Breast epithelium (tissue), 3 donors: ENCODE measurements at regions not wholly inside any gene's neighbourhood (a gene's known extent, or its start where the extent isn't known, plus 50 kb on each side); places are given as distances from the start of the nearest gene placed in this dataset.

Source experiments
- POLR2A ChIP-seq: fragments of 450-650 bp; IDR thresholded peaks from one replicate; pipeline ENCODE4 v1.6.1; 2016; ENCODE audit warnings: antibody characterized with exemption, mild to moderate bottlenecking, moderate library complexity
- POLR2AphosphoS5 ChIP-seq, 3 donors: sonication (generic); formaldehyde crosslinking; IDR thresholded peaks; one replicate each; pipeline ENCODE4 v1.6.1; 2017; ENCODE audit warnings: antibody characterized with exemption in 3 of 3
- TF ChIP-seq, protein P1 (sequence below), 3 donors: fragments of 450-650 bp; IDR thresholded peaks; one replicate each; pipeline ENCODE4 v1.5.1; 2016 to 2017; ENCODE audit warnings: antibody characterized with exemption in 3 of 3, mild to moderate bottlenecking in 3 of 3, moderate library complexity in 3 of 3

DNA sequence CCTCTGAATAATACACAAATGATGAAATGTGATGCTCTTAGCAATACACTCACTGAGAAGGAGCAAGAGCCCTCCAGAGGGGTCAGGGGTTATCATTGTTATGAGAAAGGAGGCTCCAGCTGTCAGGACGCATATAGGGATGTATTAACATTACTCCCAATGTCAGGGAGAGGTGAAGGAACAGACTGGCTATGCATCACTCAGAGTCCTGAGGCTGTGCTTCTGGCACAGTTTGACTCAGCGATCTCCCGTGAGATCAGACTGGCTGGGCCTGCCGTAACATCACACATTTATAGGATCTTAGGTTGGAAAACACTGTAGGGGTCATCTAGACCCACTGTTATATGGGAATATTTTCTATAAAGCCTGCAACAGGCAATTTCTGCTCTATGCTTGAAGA is 226.5 kb upstream of the GLRA1 start:
- TF ChIP-seq, protein P1, sequence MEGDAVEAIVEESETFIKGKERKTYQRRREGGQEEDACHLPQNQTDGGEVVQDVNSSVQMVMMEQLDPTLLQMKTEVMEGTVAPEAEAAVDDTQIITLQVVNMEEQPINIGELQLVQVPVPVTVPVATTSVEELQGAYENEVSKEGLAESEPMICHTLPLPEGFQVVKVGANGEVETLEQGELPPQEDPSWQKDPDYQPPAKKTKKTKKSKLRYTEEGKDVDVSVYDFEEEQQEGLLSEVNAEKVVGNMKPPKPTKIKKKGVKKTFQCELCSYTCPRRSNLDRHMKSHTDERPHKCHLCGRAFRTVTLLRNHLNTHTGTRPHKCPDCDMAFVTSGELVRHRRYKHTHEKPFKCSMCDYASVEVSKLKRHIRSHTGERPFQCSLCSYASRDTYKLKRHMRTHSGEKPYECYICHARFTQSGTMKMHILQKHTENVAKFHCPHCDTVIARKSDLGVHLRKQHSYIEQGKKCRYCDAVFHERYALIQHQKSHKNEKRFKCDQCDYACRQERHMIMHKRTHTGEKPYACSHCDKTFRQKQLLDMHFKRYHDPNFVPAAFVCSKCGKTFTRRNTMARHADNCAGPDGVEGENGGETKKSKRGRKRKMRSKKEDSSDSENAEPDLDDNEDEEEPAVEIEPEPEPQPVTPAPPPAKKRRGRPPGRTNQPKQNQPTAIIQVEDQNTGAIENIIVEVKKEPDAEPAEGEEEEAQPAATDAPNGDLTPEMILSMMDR (IDR thresholded peaks at IDR 0.05), result no peak
- TF ChIP-seq POLR2AphosphoS5 (IDR thresholded peaks at IDR 0.05) (no peak), POLR2A (no peak)
